K562 (cell line): ENCODE measurements at regions not wholly inside any gene's neighbourhood (a gene's known extent, or its start where the extent isn't known, plus 50 kb on each side); places are given as distances from the start of the nearest gene placed in this dataset.

Source experiments
- AFF1 ChIP-seq, 2 experiments: fragments of 450-650 bp; IDR thresholded peaks; 2 replicates each; pipeline ENCODE4 v1.6.1; 2018; ENCODE audit warnings: mild to moderate bottlenecking in 2 of 2, low read depth in 1 of 2; ENCODE audit not compliant: partially characterized antibody in 2 of 2
- ARID1B ChIP-seq: fragments of 450-650 bp; IDR thresholded peaks from 2 replicates; pipeline ENCODE4 v1.6.1; 2016; ENCODE audit warnings: antibody characterized with exemption, mild to moderate bottlenecking, inconsistent platforms
- BCOR ChIP-seq: fragments of 450-650 bp; IDR thresholded peaks from 2 replicates; pipeline ENCODE4 v1.6.1; 2016
- CEBPZ ChIP-seq: fragments of 150-350 bp; IDR thresholded peaks from 2 replicates; pipeline ENCODE4 v1.6.1; 2014; ENCODE audit warnings: low read depth, mild to moderate bottlenecking, low read length, borderline replicate concordance
- CXXC5 ChIP-seq: fragments of 250-450 bp; sonication (Bioruptor Pico); IDR thresholded peaks from 2 replicates; pipeline ENCODE4 v1.8.0; 2022; ENCODE audit warnings: inconsistent platforms, mild to moderate bottlenecking, moderate library complexity
- EP400 ChIP-seq: fragments of 450-650 bp; IDR thresholded peaks from 2 replicates; pipeline ENCODE4 v1.6.1; 2017; ENCODE audit warnings: antibody characterized with exemption, mild to moderate bottlenecking, moderate library complexity
- FOXP1 ChIP-seq: sonication (generic); formaldehyde crosslinking; IDR thresholded peaks from 2 replicates; pipeline ENCODE4 v1.8.0; 2022; ENCODE audit warnings: mild to moderate bottlenecking, missing genetic modification reagents
- HMGN3 ChIP-seq: IDR thresholded peaks from 2 replicates; pipeline ENCODE4 v1.6.1; 2011; ENCODE audit warnings: borderline replicate concordance, low read depth, mild to moderate bottlenecking, mixed read lengths, low read length; ENCODE audit not compliant: insufficient read length; ENCODE audit errors: extremely low read depth
- IRF2 ChIP-seq: sonication (generic); formaldehyde crosslinking; IDR thresholded peaks from 2 replicates; pipeline ENCODE4 v1.8.1; 2022; ENCODE audit warnings: mild to moderate bottlenecking, missing genetic modification reagents
- MEIS2 ChIP-seq: fragments of 450-650 bp; IDR thresholded peaks from 2 replicates; pipeline ENCODE4 v1.6.1; 2014; ENCODE audit warnings: mild to moderate bottlenecking; ENCODE audit not compliant: partially characterized antibody
- MTF1 ChIP-seq: fragments of 250-450 bp; sonication (Bioruptor Pico); IDR thresholded peaks from 2 replicates; pipeline ENCODE4 v1.9.0; 2021; ENCODE audit warnings: moderate library complexity, mild to moderate bottlenecking, inconsistent platforms, borderline replicate concordance
- NCOA4 ChIP-seq: fragments of 450-650 bp; IDR thresholded peaks from 2 replicates; pipeline ENCODE4 v1.6.1; 2018; ENCODE audit warnings: mild to moderate bottlenecking; ENCODE audit not compliant: partially characterized antibody
- NEUROD1 ChIP-seq: fragments of 150-350 bp; IDR thresholded peaks from 2 replicates; pipeline ENCODE4 v1.6.1; 2014; ENCODE audit warnings: borderline replicate concordance, low read length, low read depth; ENCODE audit not compliant: partially characterized antibody
- PURB ChIP-seq: sonication (generic); formaldehyde crosslinking; IDR thresholded peaks from 2 replicates; pipeline ENCODE4 v1.9.0; 2021; ENCODE audit warnings: low read depth, mild to moderate bottlenecking, missing genetic modification reagents
- SMAD4 ChIP-seq: fragments of 250-450 bp; sonication (Bioruptor Pico); conservative IDR thresholded peaks from 2 replicates; pipeline ENCODE4 v1.8.0; 2021; ENCODE audit warnings: inconsistent platforms, mild to moderate bottlenecking, moderate library complexity
- SNRNP70 ChIP-seq: fragments of 200-400 bp; formaldehyde crosslinking; optimal IDR thresholded peaks from 2 replicates; pipeline ENCODE3; 2017; ENCODE audit warnings: low read depth, low read length
- TBL1XR1 ChIP-seq, 2 experiments: IDR thresholded peaks; 2 replicates each; pipeline ENCODE4 v1.6.1; 2012; ENCODE audit warnings: improper control_type of control experiment in 2 of 2, low read length in 2 of 2, mild to moderate bottlenecking in 1 of 2
- U2AF2 ChIP-seq: fragments of 200-400 bp; formaldehyde crosslinking; optimal IDR thresholded peaks from 2 replicates; pipeline ENCODE3; 2017; ENCODE audit warnings: low read depth, mild to moderate bottlenecking, low read length
- ZBTB9 ChIP-seq: fragments of 450-650 bp; formaldehyde crosslinking; IDR thresholded peaks from 2 replicates; pipeline ENCODE4 v1.4.0; 2020; ENCODE audit warnings: mild to moderate bottlenecking, moderate library complexity

- TF ChIP-seq PURB (CRISPR knock-in tag) (no peak), MEIS2 (peak; percentile 33), BCOR (no peak), HMGN3 (no peak), AFF1 (IDR thresholded peaks at IDR 0.05; ENCODE audit: low read depth in 1 of 2, partially characterized antibody in 2 of 2) (peak; percentile 63 to 87), NEUROD1 (peak; percentile 89), MTF1 (CRISPR knock-in tag) (no peak), SNRNP70 (no peak), FOXP1 (CRISPR knock-in tag) (no peak), TBL1XR1 (IDR thresholded peaks at IDR 0.05; ENCODE audit: low read length in 2 of 2) (peak in 1 of 2 experiments; percentile 93; a peak in 3 of 4 replicates), CEBPZ (no peak), U2AF2 (no peak), ZBTB9 (CRISPR knock-in tag) (no peak), ARID1B (peak; percentile 96), IRF2 (no peak), EP400 (peak; percentile 79), SMAD4 (CRISPR knock-in tag) (no peak), NCOA4 (no peak), CXXC5 (CRISPR knock-in tag) (peak; percentile 38; the same call in 1 of the 2 replicates)
Measured at GRCh38 chr7:106717955-106718871, 57.3 kb upstream of the CCDC71L start (continued).
